Activated gamma-delta T cell (primary cell): ENCODE measurements at regions not wholly inside any gene's neighbourhood (a gene's known extent, or its start where the extent isn't known, plus 50 kb on each side); places are given as distances from the start of the nearest gene placed in this dataset.
"Not testable (repeated sequence)": the region's sequence is repeated elsewhere in the genome, so short reads cannot be mapped to it uniquely, and the experiment has no call there.

Experiments
- DNase-seq: peaks from one replicate; lab custom pipeline; 2025; lab: John Stamatoyannopoulos, UW

DNA sequence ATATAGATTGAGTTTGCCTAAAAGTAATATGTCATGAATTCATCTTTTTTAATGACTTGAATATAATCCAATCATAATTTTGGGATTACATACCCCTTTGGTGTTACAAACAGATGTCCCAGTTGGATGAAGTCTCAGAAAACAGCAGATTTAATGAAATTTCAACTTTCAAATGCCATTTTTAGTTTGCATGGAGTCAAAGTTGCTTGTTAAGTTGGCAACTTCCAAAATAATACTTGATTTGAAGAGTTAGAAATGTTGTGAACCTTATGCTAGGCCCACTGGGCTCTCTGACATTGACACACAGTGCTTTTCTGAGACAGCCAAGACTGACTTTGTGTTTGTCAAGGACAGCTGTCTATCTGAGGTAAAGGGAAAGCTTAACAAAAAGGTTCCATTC lies 248.1 kb downstream of the KIF20B start:
- no peak for DNase-seq

DNA sequence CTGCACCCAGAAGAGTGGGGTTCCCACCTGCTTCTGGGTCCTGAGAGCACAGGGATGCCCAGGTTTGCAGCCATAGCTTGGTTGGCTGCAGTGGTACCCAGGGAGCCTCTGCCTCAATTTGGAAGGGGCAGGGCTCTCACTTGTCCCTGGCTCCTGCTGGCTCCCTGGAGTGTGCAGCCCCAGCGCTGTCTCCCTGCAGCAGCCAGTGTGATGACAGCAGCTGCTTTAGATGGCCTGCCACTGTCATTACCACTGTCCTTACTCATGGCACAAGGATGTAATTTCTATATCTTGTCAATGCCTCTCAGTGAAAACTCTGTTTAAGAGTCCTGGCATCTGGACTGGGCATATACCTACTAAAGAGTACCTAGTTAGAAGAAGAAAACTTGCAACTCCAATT lies 250.9 kb downstream of the KIF20B start:
- no peak for DNase-seq

DNA sequence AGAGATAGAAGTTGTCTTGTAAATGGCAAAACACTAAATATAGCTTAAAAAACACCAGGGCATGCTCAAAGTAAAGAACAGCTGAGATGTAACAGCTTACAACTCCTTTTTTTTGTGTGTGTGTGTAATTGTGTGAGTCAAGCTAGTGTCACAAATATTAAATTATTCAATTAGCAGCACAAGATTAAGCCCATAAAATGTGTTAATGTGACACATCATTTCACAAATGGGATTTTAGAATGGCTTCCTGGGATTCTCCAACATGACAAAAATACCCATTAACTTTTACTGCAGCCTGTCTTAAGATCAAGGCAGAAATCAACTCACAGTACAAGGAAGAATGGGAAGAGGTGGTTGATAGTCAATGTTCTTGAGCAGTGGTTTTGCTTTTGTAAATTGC lies 251.4 kb downstream of the KIF20B start:
- DNase-seq: no peak

DNA sequence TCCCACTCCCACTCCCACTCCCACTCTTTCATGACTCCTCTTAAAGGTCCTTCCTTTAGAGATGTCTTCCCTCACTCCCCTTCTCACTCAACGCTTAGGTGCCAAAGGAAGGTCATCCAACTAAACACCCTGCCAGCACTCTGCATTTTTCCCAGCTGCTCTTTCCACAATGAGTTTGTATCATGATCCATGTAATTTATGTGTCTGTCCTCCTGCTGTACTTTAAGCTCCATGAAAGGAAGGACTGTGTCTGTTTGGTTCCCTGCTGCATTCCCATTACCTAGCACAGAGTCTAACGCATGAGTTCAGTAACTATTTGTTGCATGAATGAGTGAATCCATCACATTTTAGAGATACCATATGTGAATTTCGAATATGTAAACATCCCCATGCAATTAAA lies 252.7 kb downstream of the KIF20B start:
- DNase-seq: no peak

DNA sequence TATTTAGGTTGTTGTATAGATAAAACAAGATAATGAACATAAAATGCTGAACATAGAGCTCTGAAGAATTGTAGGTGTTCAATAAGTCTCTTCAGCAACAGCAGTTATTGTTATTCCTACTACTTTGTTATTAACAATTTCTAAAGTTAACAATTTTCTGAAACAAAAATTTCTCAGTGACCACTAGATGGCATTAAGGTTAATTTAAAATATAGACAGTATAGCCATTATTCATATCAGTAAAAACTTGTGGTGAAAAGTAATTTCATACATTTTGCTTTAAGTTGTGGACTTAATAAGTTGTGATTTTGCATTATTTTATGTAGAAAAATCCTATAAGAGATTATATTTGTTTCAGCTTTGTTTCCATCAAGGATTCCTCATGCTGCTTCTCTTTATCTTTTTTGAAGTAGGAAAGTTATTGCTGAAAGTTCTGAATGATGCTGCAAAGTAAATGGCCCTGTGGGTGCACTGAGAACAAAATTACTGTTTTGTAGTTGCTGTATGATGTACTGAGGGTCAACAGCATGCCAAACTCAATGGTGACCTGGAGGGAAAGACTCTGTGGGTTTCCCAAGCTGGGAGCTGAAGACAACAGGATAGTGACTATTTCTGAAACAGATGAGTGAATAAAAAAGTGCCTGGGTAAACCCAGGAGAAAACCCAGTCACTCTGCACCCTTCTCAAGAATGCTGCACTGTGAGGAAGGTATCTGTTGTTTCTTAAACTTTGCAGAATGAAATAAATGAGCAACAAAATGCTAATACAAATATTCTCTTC lies 253.6 kb downstream of the KIF20B start:
- DNase-seq: no peak

DNA sequence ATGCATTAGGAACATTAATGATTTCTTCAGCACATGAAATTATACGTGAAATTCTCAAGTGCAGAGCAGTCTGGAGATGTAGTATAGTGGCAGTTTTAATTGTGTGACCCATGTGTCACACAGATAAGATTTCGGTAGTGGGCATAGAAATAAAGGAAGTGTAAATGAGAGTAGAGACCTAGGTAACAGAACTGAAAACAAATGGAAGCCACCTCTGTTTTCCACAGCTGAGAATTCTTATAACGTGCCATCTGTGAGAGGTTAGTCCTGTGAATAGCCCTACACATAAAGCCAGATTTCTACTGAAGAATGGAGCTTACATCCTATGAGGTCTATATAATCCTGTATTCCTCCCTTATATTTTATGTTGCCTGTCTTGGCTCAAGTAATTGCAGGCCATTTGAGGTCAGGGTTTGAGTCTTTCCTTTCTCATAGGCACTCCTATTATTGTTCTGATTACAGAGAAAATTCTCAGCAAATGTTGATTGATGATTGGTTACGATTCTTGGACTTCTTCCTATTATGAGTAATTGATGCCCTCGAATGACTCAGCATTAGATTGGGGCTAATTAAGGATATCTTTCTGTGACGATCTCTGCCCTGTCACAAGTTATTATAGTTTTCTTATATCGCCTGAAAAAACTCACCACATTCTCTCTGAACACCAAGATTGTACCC lies 258.2 kb downstream of the KIF20B start:
- no peak for DNase-seq

DNA sequence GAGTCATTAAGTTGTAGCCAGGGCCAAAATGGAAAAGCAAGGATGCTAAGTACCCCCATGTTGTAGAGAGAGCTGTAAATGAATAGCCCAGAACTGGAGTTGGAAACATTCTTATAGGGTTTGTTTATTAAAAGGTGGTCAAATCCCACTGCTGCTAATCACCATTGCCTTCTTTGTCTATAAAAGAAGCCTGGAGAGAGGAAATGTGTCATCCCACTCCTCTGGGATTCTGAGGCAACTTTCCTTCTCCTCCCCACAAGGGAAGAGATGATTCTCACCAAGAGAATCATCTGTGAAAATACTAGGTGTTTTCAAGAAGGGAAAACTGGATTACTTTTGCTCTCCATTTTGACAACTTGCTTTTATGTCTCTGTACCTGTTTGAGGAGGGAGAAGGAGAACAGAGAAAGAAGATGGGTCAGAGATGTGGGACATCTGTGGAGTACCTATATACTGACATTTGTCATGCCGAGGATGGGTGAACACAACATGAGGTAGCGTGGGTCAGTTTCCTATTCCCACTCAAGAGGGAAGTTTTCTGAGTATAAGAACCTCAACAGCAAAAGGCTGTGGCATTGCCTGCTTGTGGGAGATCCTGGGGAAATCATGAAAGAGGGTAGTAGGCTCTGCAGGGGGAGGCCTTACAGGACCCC lies 262.2 kb downstream of the KIF20B start:
- DNase-seq: no peak

DNA sequence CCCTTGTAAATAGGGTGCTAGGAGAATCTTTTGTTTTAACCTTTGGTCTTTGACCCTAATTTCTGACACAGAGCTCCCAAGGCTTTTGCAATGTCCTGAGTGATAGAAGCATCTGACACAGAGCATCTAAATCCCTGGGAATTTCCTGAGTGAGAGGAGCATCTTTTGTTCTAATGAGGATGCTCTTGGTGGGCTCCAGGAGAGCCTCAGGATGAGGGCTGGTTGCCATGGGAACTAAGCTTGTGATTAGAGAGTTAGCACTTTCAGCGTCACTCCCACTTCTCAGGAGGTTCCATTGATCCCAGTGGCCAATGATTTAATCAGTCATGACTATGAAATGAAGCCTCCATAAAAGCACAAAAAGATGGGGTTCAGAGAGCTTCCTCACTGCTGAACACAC lies 264.8 kb downstream of the KIF20B start:
- no peak for DNase-seq

DNA sequence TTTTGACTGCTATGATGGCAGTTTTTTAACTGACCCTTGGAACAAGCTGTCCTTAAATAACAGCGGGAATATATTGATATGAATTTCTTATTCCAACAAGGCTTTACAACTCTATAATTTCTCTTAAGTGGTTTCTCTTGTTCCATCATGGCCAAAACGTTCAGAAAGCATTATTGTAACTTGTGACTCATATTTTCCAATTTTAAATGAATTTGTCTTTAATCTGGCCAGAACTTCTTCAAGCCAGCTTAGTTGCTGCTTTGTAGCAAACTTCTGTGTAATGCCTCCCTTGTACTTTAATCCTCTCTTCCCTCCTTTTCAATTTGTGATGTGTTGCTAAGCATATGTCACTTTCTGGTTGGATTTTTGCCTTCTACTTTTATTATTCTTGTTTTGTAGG lies 271.9 kb downstream of the KIF20B start:
- DNase-seq: no peak

DNA sequence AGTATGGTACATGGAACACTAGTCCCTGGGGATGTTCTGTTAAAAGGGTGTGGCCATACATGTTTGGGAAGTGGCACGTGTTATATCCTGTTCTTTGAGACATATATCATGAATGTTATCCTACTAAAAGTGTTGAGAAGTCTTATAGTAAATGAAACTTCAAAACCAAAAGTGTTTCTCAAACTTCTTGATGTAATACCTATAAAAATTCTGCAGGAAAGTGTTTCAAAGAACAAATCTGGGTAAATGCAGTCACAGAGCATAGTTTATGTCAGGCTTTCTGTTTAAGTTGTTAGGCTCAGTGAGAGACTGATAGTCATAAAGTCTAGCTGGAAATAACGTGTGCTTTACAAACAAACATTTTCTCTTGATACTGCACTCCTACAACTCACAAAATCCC lies 273.7 kb downstream of the KIF20B start:
- DNase-seq: no peak

DNA sequence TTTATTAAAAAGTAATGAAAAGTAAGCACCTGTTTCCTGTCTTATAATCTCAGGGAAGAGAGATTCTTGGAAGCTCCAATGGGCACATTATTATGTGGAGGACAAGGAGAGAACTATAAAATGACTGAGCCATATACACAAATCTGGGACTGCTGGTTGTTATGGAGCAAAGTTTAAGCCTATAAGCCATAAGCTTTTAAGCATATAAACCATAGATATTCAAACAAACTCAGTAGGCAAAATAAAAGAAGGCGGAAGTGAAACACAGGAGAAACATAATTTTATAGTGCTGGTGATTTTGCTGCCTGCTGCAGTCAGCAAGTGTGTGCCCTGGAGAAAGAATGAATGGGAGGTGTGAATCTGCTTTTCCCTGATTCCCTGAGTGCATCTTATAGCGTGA lies 274.4 kb downstream of the KIF20B start:
- no peak for DNase-seq

DNA sequence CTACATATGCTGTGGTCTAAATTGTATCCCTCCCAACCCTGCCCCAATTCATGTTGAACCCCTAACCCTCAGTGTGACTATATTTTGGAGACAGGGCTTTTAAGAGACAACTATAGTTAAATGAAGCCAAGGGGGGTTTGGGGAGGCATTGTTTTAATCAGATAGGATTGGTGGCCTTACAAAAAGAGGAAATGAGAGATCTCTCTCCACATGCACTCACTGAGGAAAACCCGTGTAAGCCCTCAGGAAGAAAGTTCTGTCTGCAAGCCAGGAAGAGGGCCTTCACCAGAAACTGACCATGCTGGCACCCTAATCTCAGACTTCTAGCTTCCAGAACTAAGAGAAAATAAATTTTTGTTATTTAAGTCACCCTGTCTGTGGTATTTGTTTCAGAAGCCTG lies 276.7 kb downstream of the KIF20B start:
- no peak for DNase-seq

DNA sequence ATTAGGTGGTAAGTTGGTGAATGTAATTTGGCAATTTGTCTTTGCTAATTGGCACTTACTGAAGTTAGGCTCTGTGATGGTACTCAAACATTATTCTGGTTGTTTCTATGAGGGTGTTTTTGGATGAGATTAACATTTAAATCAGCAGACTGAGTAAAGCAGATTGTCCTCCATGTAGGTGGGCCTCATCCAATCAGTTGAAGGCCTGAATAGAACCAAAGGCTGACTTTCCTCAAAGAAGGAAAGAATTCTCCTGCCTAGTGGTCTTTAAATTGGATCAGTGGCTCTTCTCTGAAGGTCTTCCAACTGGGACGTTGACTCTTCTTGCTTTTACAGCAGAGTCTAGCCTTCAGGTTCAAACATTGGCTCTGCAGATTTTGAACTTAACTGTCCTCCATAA lies 278.3 kb downstream of the KIF20B start:
- no peak for DNase-seq

DNA sequence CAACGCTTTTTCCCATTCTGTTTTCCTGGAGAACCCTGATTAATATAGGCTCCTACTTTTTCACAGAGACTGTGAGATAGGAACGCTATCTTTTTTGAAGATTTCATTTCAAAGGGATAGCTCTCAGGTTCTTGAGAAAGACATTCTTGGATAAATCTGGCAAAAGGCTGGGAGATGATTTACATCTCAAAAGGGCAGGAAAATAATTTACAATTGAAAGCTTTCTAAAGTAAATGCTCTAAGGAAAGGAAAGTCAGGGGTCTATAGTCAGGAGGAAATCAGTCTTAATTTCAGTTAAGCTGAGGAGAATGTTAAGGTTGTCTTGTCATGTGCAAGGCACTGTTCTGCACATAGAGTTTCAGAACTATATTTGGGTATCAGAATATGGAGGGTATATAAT lies 278.8 kb downstream of the KIF20B start:
- DNase-seq: no peak

DNA sequence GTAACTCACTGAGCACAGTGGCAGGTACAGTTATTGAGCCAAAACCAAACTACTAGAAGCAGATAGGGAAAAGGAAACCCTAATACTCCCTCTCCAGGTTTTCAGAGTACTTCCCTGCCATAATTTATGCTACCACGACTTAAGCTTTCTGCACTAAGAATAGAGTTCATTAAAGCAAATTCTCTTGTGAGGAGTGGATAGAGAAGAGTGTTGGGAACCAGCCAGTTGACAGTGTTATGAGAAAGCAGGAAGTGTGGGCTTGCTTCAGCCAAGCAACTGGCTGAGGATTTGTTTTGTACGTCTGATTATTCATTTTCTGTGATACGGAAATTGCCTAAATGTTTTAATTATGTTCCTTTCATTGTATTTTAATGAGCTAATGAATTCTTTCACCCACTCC lies 280.5 kb downstream of the KIF20B start:
- no peak for DNase-seq

DNA sequence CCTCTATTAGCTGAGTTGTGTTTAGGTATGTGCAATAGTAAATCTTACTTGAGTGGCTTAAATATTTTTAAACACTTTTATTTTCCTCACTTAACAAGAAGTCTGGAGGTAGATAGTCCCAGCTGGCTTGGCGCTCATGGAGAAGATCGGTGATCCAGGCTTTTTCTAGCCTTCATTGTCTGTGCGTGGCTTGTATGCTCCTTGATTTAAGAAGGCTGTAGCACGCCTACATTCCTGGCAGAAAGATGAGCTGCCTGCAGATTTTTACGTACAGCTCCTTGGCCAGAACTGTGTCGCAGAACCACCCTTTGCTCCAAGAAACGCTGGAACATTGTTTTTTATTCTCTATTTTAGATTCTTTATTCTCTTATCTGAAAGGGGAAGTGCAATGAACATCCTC lies 284.1 kb downstream of the KIF20B start:
- DNase-seq: no peak

DNA sequence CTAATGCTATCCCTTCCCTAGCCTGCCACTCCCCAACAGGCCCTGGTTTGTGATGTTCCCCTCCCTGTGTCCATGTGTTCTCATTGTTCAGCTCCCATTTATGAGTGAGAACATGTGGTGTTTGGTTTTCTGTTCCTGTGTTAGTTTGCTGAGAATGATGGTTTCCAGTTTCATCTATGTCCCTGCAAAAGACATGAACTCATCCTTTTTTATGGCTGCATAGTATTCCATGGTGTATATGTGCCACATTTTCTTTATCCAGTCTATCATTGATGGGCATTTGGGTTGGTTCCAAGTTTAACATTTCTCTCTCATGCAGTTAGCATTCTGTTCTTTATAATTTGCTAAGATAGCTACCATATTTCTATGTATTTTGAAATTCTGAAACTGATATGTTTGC lies 287.0 kb downstream of the KIF20B start:
- not testable (repeated sequence) for DNase-seq

DNA sequence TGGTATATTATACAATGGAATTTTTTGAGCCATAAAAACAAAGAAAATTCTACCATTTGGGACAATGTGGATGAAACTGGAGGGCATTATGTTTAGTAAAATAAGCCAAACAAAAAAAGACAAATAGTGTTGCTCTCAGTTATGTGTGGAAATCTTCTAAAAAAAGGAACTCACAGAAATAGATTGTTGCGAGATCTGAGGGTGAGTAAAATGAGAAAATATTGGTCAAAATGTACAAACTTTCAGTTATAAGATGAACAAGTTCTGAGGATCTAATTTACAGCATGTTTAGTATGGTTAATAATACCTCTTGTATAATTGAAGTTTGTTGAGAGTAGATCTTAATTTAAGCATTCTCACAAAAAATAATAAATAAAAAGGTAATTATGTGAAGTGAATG lies 291.2 kb downstream of the KIF20B start:
- no peak for DNase-seq

DNA sequence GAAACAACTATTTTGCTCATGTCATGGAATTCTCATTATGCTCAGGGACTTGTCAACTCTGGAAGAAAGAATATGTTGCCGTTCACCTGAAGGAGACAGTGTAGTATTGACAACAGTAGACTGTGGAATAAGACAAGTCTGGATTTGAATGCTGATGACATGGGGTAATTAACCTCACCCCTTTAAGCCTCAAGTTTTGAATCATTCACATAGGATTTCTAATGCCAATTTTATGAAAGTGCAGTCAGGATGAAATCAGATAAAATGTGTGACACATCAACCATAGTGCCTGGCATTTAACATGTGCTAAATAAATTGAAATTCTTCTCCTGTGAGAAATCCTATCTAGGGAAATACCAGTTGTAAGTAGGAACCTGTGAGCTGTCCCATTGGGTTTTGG lies 305.8 kb downstream of the KIF20B start:
- no peak for DNase-seq

DNA sequence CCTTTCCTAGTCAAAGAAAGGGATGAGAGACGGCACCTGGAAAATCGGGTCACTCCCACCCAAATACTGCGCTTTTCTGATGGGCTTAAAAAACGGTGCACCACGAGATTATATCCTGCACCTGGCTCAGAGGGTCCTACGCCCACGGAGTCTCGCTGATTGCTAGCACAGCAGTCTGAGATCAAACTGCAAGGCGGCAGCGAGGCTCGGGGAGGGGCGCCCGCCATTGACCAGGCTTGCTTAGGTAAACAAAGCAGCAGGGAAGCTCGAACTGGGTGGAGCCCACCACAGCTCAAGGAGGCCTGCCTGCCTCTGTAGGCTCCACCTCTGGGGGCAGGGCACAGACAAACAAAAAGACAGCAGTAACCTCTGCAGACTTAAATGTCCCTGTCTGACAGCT lies 309.9 kb downstream of the KIF20B start:
- not testable (repeated sequence) for DNase-seq

DNA sequence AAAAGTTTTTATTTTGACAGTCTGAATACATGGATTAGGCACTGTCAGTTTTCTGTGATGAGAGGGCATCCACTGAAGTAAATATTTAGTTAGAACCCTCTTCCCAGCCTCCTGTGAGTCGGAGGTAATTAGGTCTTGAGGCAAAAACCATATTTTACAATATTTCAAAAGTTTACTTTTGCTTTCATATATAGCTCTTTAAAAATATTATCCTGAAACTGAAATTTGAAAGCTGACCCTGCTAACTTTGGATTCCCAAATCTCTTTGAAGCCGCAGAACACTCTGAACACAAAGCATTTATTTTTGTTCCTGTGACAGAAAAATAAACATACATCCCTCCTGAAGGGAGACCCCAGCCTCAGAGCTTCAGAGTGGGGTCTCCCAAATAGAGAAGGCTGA lies 317.4 kb downstream of the KIF20B start:
- no peak for DNase-seq

DNA sequence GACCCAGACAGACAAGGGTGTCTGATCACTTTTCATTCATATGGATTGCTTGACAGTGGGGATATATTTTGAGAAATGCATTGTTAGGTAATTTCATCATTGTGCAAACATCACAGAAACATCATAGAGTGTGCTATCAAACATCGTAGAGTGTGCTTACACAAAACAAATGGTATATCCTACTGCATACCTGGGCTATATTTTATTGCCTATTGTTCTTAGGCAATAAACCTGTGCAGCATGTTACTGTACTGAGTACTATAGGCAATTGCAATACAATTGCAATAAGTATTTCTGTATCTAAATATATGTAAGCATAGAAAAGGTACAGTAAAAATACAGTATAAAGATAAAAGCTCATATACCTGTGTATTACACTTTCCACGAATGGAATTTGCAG lies 319.1 kb downstream of the KIF20B start:
- no peak for DNase-seq

DNA sequence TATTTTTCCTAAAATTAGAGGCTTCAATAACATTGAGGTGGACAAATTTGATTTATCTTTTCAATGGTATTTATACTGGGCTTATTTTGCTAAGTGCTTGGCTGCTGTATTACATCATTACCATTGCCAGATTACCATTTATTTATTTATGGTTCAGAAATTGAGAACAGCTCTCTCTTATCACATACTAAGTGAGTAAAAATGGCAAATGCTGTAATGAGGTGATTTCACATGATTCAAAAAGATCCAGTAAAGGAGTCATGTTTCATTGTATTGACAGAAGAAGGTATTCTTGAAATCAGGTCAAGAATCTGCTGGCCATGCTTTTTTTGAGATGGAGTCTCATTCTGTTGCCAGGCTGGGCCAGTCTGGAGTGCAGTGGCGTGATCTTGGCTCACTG lies 322.6 kb downstream of the KIF20B start:
- DNase-seq: no peak
